OCI-LY3 (cell line): ENCODE measurements at regions not wholly inside any gene's neighbourhood (a gene's known extent, or its start where the extent isn't known, plus 50 kb on each side); places are given as distances from the start of the nearest gene placed in this dataset.
"Not testable (repeated sequence)": the region's sequence is repeated elsewhere in the genome, so short reads cannot be mapped to it uniquely, and the experiment has no call there.

Source experiments
- H2AFZ ChIP-seq: fragments of 200-600, 300-600 bp; shearing (Covaris generic); 2 replicates; pipeline ENCODE4 v1.6.0; 2014; ENCODE audit warnings: antibody characterized with exemption, low read depth, low read length
- H3K27ac ChIP-seq: fragments of 200-600, 300-600 bp; sonication (generic); 2 replicates; pipeline ENCODE4 v1.5.1; 2014; ENCODE audit warnings: mild to moderate bottlenecking, low read length, moderate library complexity, mixed read lengths
- H3K27me3 ChIP-seq: fragments of 200-600, 300-600 bp; sonication (generic); 2 replicates; pipeline ENCODE4 v1.6.1; 2014; ENCODE audit warnings: low read depth, low read length, mixed read lengths
- H3K36me3 ChIP-seq: fragments of 200-600, 300-600 bp; sonication (generic); replicated peaks from 2 replicates; pipeline ENCODE3; 2014; ENCODE audit warnings: low read depth, low read length, mixed read lengths
- H3K4me1 ChIP-seq: fragments of 300-600, 200-600 bp; sonication (generic); 2 replicates; pipeline ENCODE4 v1.6.1; 2014; ENCODE audit warnings: low read length, mixed read lengths
- H3K4me2 ChIP-seq: fragments of 200-600, 300-600 bp; sonication (generic); 2 replicates; pipeline ENCODE4 v1.6.1; 2014; ENCODE audit warnings: low read length, mixed read lengths
- H3K4me3 ChIP-seq: fragments of 300-600, 200-600 bp; sonication (generic); 2 replicates; pipeline ENCODE4 v1.5.1; 2014; ENCODE audit warnings: antibody characterized with exemption, mild to moderate bottlenecking, low read length, moderate library complexity
- H3K79me2 ChIP-seq: fragments of 300-600, 200-600 bp; shearing (Covaris generic); 2 replicates; pipeline ENCODE4 v1.6.1; 2014; ENCODE audit warnings: mild to moderate bottlenecking, low read length, mixed read lengths
- H3K9ac ChIP-seq: fragments of 300-600, 200-600 bp; shearing (Covaris generic); 2 replicates; pipeline ENCODE4 v1.6.0; 2014; ENCODE audit warnings: mild to moderate bottlenecking, low read length, moderate library complexity
- H3K9me3 ChIP-seq: fragments of 200-600, 300-600 bp; shearing (Covaris generic); 2 replicates; pipeline ENCODE4 v1.6.1; 2014; ENCODE audit warnings: low read length, mixed read lengths; ENCODE audit not compliant: insufficient read depth
- H4K20me1 ChIP-seq: fragments of 200-600, 300-600 bp; sonication (generic); 2 replicates; pipeline ENCODE4 v1.6.1; 2016; ENCODE audit warnings: low read length, mixed read lengths; ENCODE audit not compliant: insufficient read depth
- EZH2phosphoT487 ChIP-seq: fragments of 200-600 bp; shearing (Covaris generic); IDR thresholded peaks from 2 replicates; pipeline ENCODE4 v1.6.1; 2018; ENCODE audit warnings: antibody characterized with exemption, mixed run types, low read depth
- TF ChIP-seq, protein P1 (sequence below): fragments of 200-600, 300-600 bp; sonication (generic); IDR thresholded peaks from 2 replicates; pipeline ENCODE4 v1.5.1; 2014; ENCODE audit warnings: antibody characterized with exemption, low read length, low read depth

DNA sequence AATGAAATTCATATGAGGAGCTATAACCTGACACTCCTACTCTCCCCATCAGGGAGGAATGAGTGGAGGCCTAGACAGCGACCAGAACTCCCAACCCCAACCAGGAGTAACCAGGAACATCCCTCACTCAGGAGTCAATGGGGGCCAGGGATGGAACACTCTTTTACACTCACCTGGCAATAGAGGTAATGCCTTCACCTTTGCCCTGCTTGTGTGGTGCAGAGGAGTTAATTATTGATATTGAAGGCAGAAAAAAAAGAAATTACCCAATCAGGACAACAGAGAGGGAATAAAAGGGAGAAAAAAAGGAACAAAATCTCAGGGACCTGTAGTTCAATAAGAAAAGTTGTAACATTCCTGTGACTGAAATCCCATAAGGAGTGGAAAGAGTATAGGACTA lies 141.5 kb downstream of the PPP4R3C start:
- H3K9me3 ChIP-seq, result no peaks in the 10 kb centered on the region
- H3K36me3 ChIP-seq, result no peaks in the 10 kb centered on the region
- no peaks in the 10 kb centered on the region for H4K20me1 ChIP-seq
- H3K4me2 ChIP-seq, result no peak overlapping the region
- H3K27me3 ChIP-seq, result no peaks in the 10 kb centered on the region
- H3K79me2 ChIP-seq, result no peaks in the 10 kb centered on the region
- H3K9ac ChIP-seq, result no peak overlapping the region
- H3K4me3 ChIP-seq, result no peak overlapping the region
- H3K27ac ChIP-seq, result no peak overlapping the region
- H3K4me1 ChIP-seq, result no peaks in the 10 kb centered on the region
- H2AFZ ChIP-seq, result no peak overlapping the region
- TF ChIP-seq EZH2phosphoT487, result no peak
- TF ChIP-seq, protein P1, sequence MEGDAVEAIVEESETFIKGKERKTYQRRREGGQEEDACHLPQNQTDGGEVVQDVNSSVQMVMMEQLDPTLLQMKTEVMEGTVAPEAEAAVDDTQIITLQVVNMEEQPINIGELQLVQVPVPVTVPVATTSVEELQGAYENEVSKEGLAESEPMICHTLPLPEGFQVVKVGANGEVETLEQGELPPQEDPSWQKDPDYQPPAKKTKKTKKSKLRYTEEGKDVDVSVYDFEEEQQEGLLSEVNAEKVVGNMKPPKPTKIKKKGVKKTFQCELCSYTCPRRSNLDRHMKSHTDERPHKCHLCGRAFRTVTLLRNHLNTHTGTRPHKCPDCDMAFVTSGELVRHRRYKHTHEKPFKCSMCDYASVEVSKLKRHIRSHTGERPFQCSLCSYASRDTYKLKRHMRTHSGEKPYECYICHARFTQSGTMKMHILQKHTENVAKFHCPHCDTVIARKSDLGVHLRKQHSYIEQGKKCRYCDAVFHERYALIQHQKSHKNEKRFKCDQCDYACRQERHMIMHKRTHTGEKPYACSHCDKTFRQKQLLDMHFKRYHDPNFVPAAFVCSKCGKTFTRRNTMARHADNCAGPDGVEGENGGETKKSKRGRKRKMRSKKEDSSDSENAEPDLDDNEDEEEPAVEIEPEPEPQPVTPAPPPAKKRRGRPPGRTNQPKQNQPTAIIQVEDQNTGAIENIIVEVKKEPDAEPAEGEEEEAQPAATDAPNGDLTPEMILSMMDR, result no peak

DNA sequence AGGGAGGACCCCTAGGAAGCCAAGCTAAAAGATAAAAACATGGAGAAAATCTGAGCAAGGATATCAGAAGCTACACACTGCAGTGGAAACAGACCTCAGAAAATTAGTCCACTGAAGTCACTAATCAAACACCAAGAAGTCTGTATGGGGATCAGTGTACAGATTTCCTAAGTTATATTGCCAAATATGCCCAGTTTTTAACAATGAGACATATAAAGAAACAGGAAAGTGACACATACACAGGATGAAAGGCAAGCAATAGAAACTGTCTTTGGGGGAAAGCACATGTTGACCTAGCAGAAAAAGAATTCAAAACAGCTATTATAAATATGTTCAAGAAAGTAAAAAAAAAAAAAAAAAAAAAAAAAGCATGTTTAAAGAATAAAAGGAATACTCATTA lies 153.7 kb downstream of the PPP4R3C start:
- no peaks in the 10 kb centered on the region for H3K27me3 ChIP-seq
- no peaks in the 10 kb centered on the region for H3K36me3 ChIP-seq
- H3K9ac ChIP-seq, result no peak overlapping the region
- no peak overlapping the region for H2AFZ ChIP-seq
- no peaks in the 10 kb centered on the region for H3K79me2 ChIP-seq
- H3K9me3 ChIP-seq, result no peaks in the 10 kb centered on the region
- H3K4me3 ChIP-seq, result no peak overlapping the region
- TF ChIP-seq EZH2phosphoT487, result no peak
- TF ChIP-seq, protein P1, result no peak
- H3K4me2 ChIP-seq, result no peak overlapping the region
- no peaks in the 10 kb centered on the region for H4K20me1 ChIP-seq
- H3K4me1 ChIP-seq, result no peaks in the 10 kb centered on the region
- H3K27ac ChIP-seq, result no peak overlapping the region

DNA sequence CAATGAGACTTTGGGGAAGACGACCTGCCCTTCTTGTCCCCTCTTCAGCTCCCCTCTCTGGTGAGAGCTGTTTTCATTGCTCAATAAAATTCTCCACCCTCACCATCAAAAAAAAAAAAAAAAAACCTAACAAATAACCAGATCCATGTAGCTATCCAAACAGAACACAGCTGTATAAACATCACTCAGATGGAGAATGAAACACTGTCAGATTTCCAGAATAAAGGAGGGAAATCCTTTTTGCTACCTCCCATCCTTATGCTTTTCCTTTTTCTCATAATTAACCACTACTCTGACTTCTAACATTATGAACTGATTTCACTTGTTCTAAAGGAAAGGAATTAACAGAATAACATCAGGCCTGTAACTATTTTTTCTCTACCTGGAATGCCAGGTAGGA lies 155.6 kb downstream of the PPP4R3C start:
- H2AFZ ChIP-seq, result no peak overlapping the region
- no peak overlapping the region for H3K27ac ChIP-seq
- H3K9ac ChIP-seq, result no peak overlapping the region
- TF ChIP-seq EZH2phosphoT487, result no peak
- TF ChIP-seq, protein P1, result no peak
- H3K4me2 ChIP-seq, result no peak overlapping the region
- no peaks in the 10 kb centered on the region for H3K9me3 ChIP-seq
- H3K4me3 ChIP-seq, result no peak overlapping the region
- H4K20me1 ChIP-seq, result no peaks in the 10 kb centered on the region
- no peaks in the 10 kb centered on the region for H3K27me3 ChIP-seq
- no peaks in the 10 kb centered on the region for H3K36me3 ChIP-seq
- H3K4me1 ChIP-seq, result no peaks in the 10 kb centered on the region
- no peaks in the 10 kb centered on the region for H3K79me2 ChIP-seq

- H3K4me2 ChIP-seq, H3K9me3 ChIP-seq, H3K79me2 ChIP-seq, H3K27me3 ChIP-seq, H3K36me3 ChIP-seq, H2AFZ ChIP-seq, H3K4me3 ChIP-seq, H3K4me1 ChIP-seq, H4K20me1 ChIP-seq, H3K9ac ChIP-seq, H3K27ac ChIP-seq: not testable (repeated sequence)
Measured at GRCh38 chrX:27292552-27292951, 170.6 kb downstream of the PPP4R3C start.

GRCh38 chrX:27276751-27277150 lies 186.4 kb downstream of the PPP4R3C start:
- Histone ChIP-seq H3K4me2 (no peak overlapping the region), H3K9me3 (no peaks in the 10 kb centered on the region), H3K27me3 (no peaks in the 10 kb centered on the region), H3K79me2 (no peaks in the 10 kb centered on the region), H3K4me1 (no peaks in the 10 kb centered on the region), H3K36me3 (no peaks in the 10 kb centered on the region), H2AFZ (no peak overlapping the region), H3K9ac (no peak overlapping the region), H3K27ac (no peak overlapping the region), H4K20me1 (no peaks in the 10 kb centered on the region), H3K4me3 (no peak overlapping the region)
- TF ChIP-seq, protein P1, result no peak
- no peak for TF ChIP-seq EZH2phosphoT487
